ENCODE measurements at regions not wholly inside any gene's neighbourhood (a gene's known extent, or its start where the extent isn't known, plus 50 kb on each side); places are given as distances from the start of the nearest gene placed in this dataset.
"Not testable (repeated sequence)": the region's sequence is repeated elsewhere in the genome, so short reads cannot be mapped to it uniquely, and the experiment has no call there.

DNA sequence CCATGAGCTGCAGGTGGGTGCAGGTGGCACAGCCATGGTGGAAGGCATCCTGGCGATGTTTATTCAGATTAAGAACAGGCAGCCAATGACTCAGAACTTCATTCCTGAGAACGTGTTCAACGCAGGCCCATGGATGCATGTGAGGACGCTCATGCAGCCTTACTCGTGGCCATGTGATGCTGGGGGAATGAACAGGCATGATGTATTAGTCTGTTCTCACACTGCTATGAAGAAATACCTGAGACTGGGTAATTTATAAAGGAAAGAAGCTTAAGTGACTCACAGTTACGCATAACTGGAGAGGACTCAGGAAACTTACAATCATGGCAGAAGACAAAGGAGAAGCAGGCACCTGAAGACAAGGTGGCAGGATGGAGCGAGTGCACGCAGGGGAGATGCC, 146.6 kb downstream of the RNASET2 start:
- no peak for DNase-seq (ENCODE audit: extremely low read depth in 1 of 2, low read depth in 1 of 2)

GRCh38 chr6:166806962-166807757, 149.2 kb downstream of the RNASET2 start:
- DNase-seq (ENCODE audit: extremely low read depth in 1 of 2, low read depth in 1 of 2), result no peak

DNA sequence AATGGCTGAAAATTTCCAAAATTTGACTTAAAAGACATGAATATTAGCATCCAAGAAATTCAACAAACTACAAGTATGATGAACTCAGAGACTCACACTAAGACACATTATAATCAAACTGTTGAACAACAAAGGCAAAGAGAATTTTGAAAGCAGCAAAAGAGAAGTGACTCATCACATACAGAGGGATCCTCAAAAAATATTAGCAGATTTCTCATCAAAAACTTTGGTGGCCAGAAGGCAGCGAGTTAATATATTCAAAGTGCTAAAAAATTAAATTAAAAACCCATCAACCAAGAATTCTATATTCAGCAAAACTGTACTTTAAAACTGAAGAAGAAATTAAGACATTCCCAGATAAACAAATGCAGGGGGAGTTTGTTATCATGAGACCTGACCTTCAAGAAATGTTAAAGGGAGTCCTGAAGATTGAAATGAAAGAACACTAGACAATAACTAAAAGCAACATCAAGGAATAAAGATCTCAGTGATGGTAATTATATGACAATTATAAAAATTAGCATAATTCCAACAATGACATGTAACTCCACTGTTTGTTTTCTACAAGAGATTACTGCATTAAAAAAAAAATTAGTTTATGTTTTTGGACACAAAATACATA, 150.0 kb downstream of the RNASET2 start:
- no peak for DNase-seq (ENCODE audit: extremely low read depth in 1 of 2, low read depth in 1 of 2)

- no peak for DNase-seq (ENCODE audit: extremely low read depth in 1 of 2, low read depth in 1 of 2)
Measured at GRCh38 chr6:166803471-166803870, 152.9 kb downstream of the RNASET2 start.

DNA sequence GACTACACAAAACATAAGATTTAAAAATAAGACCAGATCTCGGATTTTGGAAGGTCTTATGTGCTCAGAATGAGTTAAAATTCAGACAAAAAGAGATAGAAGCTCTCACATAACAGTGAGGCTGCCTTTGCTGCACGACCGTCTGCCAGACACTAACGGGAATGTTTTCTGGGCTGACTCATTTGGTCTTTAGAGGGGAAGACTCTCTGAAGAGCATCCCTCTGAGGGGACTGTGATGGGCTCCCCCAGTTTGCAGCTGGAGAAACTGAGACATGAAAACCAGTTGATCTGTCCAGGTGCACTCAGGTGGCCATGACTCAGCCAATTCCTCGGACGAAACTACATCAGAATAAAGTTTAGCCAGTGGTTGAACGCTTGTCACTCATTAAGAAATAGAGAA, 153.9 kb downstream of the RNASET2 start:
- DNase-seq (ENCODE audit: extremely low read depth in 1 of 2, low read depth in 1 of 2), result no peak

GRCh38 chr6:166800137-166800536, 156.2 kb downstream of the RNASET2 start:
- DNase-seq (ENCODE audit: extremely low read depth in 1 of 2, low read depth in 1 of 2), result no peak

GRCh38 chr6:166798652-166799051, 157.7 kb downstream of the RNASET2 start:
- no peak for DNase-seq (ENCODE audit: extremely low read depth in 1 of 2, low read depth in 1 of 2)

DNA sequence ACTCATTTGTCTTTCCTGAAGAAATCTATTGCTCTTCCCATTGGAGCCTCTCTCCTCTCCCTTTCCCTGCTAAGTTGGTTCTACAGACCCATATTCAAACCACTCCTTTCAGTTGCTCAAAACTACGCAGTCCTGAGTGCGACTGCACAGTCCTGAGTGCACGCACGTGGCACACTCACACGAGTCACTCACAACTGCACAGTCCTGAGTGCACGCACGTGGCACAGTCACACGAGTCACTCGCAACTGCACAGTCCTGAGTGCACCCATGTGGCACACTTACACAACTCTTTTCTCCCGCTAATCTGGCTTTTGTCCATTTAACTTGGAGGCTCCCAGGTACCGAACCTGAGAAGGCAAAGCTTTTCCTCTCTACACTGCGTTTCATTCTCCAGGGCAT, 159.7 kb downstream of the RNASET2 start:
- DNase-seq (ENCODE audit: extremely low read depth in 1 of 2, low read depth in 1 of 2), result no peak

DNA sequence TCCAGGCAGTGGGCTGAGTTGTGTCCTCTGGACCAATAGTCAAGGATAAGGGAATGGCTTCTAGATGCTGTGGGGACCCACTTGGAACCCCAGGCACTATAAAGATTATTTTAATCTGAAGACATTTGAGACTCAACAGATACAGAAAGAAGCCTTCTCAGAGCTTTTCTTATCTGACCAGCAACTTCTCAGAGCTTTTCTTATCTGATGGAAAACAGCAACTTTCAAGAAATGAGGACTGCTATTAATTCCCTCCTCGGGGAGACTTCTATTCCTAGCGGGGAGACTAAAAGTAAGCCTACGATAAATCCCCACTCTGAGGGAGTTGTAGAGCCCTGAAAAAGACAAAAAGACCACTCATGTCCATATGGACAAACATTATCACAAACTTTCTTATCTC, 160.5 kb downstream of the RNASET2 start:
- DNase-seq (ENCODE audit: extremely low read depth in 1 of 2, low read depth in 1 of 2), result no peak

GRCh38 chr6:166790808-166791207, 163.8 kb upstream of the RPS6KA2 start:
- DNase-seq (ENCODE audit: extremely low read depth in 1 of 2, low read depth in 1 of 2), result not testable (repeated sequence)

DNA sequence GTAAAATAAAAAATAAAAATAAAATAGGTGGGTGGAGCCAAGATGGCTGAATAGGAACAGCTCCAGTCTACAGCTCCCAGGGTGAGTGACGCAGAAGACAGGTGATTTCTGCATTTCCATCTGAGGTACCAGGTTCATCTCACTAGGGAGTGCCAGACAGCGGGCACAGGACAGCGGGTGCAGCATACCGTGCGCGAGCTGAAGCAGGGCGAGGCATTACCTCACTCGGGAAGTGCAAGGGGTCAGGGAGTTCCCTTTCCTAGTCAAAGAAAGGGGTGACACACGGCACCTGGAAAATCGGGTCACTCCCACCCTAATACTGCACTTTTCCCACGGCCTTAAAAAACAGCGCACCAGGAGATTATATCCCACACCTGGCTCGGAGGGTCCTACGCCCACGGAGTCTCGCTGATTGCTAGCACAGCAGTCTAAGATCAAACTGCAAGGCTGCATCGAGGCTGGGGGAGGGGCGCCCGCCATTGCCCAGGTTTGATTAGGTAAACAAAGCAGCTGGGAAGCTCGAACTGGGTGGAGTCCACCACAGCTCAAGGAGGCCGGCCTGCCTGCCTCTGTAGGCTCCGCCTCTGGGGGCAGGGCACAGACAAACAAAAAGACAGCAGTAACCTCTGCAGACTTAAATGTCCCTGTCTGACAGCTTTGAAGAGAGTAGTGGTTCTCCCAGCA, 161.9 kb upstream of the RPS6KA2 start:
- DNase-seq (ENCODE audit: extremely low read depth in 1 of 2, low read depth in 1 of 2), result not testable (repeated sequence)

DNA sequence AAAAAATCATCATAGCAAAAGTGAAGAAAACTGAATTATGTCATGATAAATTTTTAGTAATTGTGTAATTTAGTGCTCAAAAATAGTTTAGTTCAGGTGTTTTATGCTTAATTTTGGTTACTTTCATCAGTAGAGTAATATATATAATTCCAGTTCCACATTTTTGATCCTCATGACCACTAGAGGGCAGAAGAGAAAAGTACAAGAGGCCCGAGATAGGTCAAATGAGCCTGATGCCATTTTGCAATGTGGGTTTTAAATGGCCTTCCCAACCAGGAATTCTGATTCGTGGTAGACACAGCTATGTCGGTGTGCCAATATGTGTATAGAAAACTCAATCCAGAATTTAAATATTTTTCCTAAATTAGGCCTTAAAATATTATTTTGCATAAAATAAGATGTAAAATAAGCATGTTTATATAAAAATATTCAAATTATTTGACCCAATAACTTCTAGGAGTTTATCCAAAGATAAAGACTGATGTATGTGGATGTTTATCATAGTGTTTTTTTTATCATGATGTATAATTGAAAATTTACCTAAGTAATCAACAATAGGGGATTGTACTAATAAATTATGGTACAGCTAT, 159.7 kb upstream of the RPS6KA2 start:
- DNase-seq (ENCODE audit: extremely low read depth in 1 of 2, low read depth in 1 of 2), result no peak

- no peak for DNase-seq (ENCODE audit: extremely low read depth in 1 of 2, low read depth in 1 of 2)
Measured at GRCh38 chr6:166785131-166785530, 158.1 kb upstream of the RPS6KA2 start.

DNA sequence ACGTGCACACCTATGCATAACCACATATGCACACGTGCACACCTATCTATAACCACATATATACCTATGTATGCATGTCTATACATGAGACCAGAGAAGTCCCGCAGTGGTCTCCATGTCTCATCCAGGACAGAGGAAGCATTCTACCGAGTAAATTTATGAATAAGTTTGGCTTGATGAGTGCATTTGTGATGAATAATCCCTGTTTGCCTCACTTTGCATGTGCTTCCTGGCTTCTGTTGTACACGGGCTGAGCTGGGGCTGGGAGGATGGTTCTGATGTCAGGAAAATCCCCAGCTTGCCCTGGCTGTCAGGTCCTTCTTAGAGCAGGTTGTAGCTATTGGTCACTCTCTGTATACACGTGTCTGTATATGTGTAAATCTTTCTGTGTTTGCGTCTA, 157.6 kb upstream of the RPS6KA2 start:
- DNase-seq (ENCODE audit: extremely low read depth in 1 of 2, low read depth in 1 of 2), result no peak

GRCh38 chr6:166782520-166782919, 155.5 kb upstream of the RPS6KA2 start:
- DNase-seq (ENCODE audit: extremely low read depth in 1 of 2, low read depth in 1 of 2), result no peak

- no peak for DNase-seq (ENCODE audit: extremely low read depth in 1 of 2, low read depth in 1 of 2)
Measured at GRCh38 chr6:166781331-166781730, 154.3 kb upstream of the RPS6KA2 start.

- DNase-seq (ENCODE audit: extremely low read depth in 1 of 2, low read depth in 1 of 2), result no peak
Measured at GRCh38 chr6:166779963-166780683, 153.1 kb upstream of the RPS6KA2 start.

DNA sequence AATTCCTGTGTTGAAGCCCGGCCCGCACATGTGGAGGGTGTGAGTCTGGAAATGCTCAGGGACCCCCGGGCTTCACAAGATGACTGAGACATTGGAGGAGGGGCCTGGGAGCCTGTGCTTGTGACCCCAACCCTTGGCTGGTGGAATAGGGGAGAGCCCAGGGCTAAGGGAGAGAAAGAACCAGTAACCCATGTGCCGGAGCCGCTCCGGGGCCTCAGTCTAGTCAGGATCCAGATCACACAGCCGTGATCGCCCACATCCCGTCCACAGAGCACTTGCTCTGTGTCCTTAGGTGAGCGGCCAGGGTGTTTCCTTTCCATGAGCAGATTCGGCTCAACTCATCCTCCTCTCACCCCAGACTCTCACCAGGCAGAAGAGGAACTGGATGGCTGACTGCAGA, 152.3 kb upstream of the RPS6KA2 start:
- DNase-seq (ENCODE audit: extremely low read depth in 1 of 2, low read depth in 1 of 2), result no peak

DNA sequence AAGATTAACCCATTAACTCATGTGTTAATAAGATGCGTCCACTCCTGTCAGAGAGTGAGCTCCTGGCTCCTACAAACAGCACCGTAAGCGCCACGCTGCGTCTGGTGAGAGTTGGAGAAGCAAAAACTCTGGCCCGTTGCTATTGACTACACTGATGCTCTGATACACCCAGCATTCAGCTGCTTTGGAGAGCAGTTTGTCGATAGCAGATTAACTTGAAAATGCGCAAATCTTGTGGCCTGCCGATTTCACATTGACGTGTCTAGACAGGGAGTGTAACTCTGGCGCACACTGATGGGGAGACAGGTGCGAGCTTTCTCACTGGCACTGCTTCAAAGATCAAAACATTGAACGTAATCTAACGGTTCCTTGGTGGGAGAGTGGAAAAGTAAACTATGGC, 151.7 kb upstream of the RPS6KA2 start:
- DNase-seq (ENCODE audit: extremely low read depth in 1 of 2, low read depth in 1 of 2), result no peak

DNA sequence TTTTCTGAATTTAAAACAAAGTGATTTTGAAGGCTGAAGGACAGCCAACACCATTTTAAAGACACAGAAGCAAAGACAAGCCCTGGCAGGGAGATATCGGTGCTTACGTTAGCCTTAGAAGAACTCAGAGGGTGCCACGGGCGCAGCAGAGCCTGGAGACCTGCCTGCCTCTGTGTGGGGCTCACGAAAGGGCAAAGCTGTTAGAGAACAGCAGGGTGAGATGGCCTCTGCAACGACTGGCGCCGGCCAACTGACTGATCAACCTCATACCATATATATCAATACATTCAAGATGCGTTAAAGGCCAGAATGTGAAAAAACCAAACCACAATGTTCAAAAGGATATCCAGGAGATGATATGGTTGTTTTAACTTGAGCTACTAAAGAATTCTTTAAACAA, 151.0 kb upstream of the RPS6KA2 start:
- no peak for DNase-seq (ENCODE audit: extremely low read depth in 1 of 2, low read depth in 1 of 2)

DNA sequence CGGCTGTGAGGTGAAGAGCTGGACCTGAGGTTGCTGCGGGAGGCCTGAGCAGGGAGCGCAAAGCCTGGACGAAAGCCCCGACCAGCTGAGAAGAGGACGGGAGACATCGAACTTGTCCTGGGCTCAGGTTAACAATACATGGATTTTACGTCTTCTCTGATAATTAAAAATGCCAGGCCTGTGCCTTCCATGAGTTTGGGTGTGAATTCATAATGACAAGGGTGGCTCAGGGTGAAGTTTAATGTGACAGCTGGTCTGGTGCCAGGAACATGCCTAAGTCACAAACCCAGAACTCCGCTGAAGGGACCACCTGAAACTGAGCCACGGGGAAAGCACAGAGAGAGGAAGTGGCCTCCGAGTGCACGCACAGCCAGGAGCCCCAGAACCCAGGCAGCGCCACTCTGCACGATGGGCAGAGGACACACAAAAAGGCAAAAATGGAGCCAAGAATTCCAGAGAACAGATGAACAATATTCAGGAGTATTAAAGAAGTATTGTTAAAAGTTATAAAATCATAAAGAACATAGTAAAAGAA, 150.1 kb upstream of the RPS6KA2 start:
- no peak for DNase-seq (ENCODE audit: extremely low read depth in 1 of 2, low read depth in 1 of 2)
